ENCODE measurements at regions not wholly inside any gene's neighbourhood (a gene's known extent, or its start where the extent isn't known, plus 50 kb on each side); places are given as distances from the start of the nearest gene placed in this dataset.

- H3K36me3 ChIP-seq (ENCODE audit: insufficient read depth, low read length), result no peaks in the 10 kb centered on the region
- no peaks in the 10 kb centered on the region for H3K9me3 ChIP-seq (ENCODE audit: insufficient read depth, low read length, severe bottlenecking)
- no peaks in the 10 kb centered on the region for H3K79me2 ChIP-seq (ENCODE audit: insufficient read depth, low read length)
- H4K20me1 ChIP-seq (ENCODE audit: insufficient read depth, low read length), result no peaks in the 10 kb centered on the region
- no peak for ATAC-seq (ENCODE audit: insufficient read depth, low read depth)
- H3K4me2 ChIP-seq (ENCODE audit: insufficient read depth, low read length), result no peak overlapping the region
- H3K4me3 ChIP-seq (ENCODE audit: low read depth in 1 of 2, low read length in 2 of 2), result no peak overlapping the region
- no peak overlapping the region for H3K27ac ChIP-seq (ENCODE audit: low read length)
- H3K27me3 ChIP-seq (ENCODE audit: insufficient read depth, low read length, poor library complexity), result no peaks in the 10 kb centered on the region
- no peaks in the 10 kb centered on the region for H3K4me1 ChIP-seq (ENCODE audit: insufficient read depth, low read length)
- H3K9ac ChIP-seq (ENCODE audit: low read depth, low read length), result no peak overlapping the region
- TF ChIP-seq EZH2 (IDR thresholded peaks at IDR 0.05; ENCODE audit: borderline replicate concordance, low read depth, low read length, severe bottlenecking) (no peak), CTCF (IDR thresholded peaks at IDR 0.05; ENCODE audit: borderline replicate concordance, extremely low read depth, low read length, poor library complexity, severe bottlenecking) (no peak)
- no peak for DNase-seq
- H2AFZ ChIP-seq (ENCODE audit: low read depth, low read length), result no peak overlapping the region
Observed at GRCh38 chr5:32852535-32852934, 141.4 kb downstream of the NPR3 start.

GRCh38 chr5:32852976-32853375 lies 141.9 kb downstream of the NPR3 start:
- H3K9me3 ChIP-seq (ENCODE audit: insufficient read depth, low read length, severe bottlenecking), result no peaks in the 10 kb centered on the region
- no peaks in the 10 kb centered on the region for H3K4me1 ChIP-seq (ENCODE audit: insufficient read depth, low read length)
- no peaks in the 10 kb centered on the region for H4K20me1 ChIP-seq (ENCODE audit: insufficient read depth, low read length)
- H3K36me3 ChIP-seq (ENCODE audit: insufficient read depth, low read length), result no peaks in the 10 kb centered on the region
- no peak overlapping the region for H3K4me3 ChIP-seq (ENCODE audit: low read depth in 1 of 2, low read length in 2 of 2)
- H2AFZ ChIP-seq (ENCODE audit: low read depth, low read length), result no peak overlapping the region
- H3K27me3 ChIP-seq (ENCODE audit: insufficient read depth, low read length, poor library complexity), result no peaks in the 10 kb centered on the region
- TF ChIP-seq CTCF (IDR thresholded peaks at IDR 0.05; ENCODE audit: borderline replicate concordance, extremely low read depth, low read length, poor library complexity, severe bottlenecking) (no peak), EZH2 (IDR thresholded peaks at IDR 0.05; ENCODE audit: borderline replicate concordance, low read depth, low read length, severe bottlenecking) (no peak)
- H3K9ac ChIP-seq (ENCODE audit: low read depth, low read length), result no peak overlapping the region
- no peaks in the 10 kb centered on the region for H3K79me2 ChIP-seq (ENCODE audit: insufficient read depth, low read length)
- no peak for DNase-seq
- no peak for ATAC-seq (ENCODE audit: insufficient read depth, low read depth)
- H3K27ac ChIP-seq (ENCODE audit: low read length), result no peak overlapping the region
- no peak overlapping the region for H3K4me2 ChIP-seq (ENCODE audit: insufficient read depth, low read length)

GRCh38 chr5:32854473-32854872 lies 143.4 kb downstream of the NPR3 start:
- Histone ChIP-seq H3K4me2 (ENCODE audit: insufficient read depth, low read length) (no peak overlapping the region), H3K27me3 (ENCODE audit: insufficient read depth, low read length, poor library complexity) (no peaks in the 10 kb centered on the region), H3K4me3 (ENCODE audit: low read depth in 1 of 2, low read length in 2 of 2) (no peak overlapping the region), H3K9me3 (ENCODE audit: insufficient read depth, low read length, severe bottlenecking) (no peaks in the 10 kb centered on the region), H2AFZ (ENCODE audit: low read depth, low read length) (no peak overlapping the region), H3K27ac (ENCODE audit: low read length) (no peak overlapping the region), H3K79me2 (ENCODE audit: insufficient read depth, low read length) (no peaks in the 10 kb centered on the region), H3K4me1 (ENCODE audit: insufficient read depth, low read length) (no peaks in the 10 kb centered on the region), H4K20me1 (ENCODE audit: insufficient read depth, low read length) (no peaks in the 10 kb centered on the region), H3K36me3 (ENCODE audit: insufficient read depth, low read length) (no peaks in the 10 kb centered on the region), H3K9ac (ENCODE audit: low read depth, low read length) (no peak overlapping the region)
- TF ChIP-seq EZH2 (IDR thresholded peaks at IDR 0.05; ENCODE audit: borderline replicate concordance, low read depth, low read length, severe bottlenecking) (no peak), CTCF (IDR thresholded peaks at IDR 0.05; ENCODE audit: borderline replicate concordance, extremely low read depth, low read length, poor library complexity, severe bottlenecking) (no peak)
- no peak for ATAC-seq (ENCODE audit: insufficient read depth, low read depth)
- no peak for DNase-seq

- ATAC-seq (ENCODE audit: insufficient read depth, low read depth), result no peak
- H3K9ac ChIP-seq (ENCODE audit: low read depth, low read length), result no peak overlapping the region
Observed at GRCh38 chr5:32859211-32859641, 148.1 kb downstream of the NPR3 start.

More at GRCh38 chr5:32859211-32859641, 148.1 kb downstream of the NPR3 start:
- no peak overlapping the region for H2AFZ ChIP-seq (ENCODE audit: low read depth, low read length)
- no peak for TF ChIP-seq EZH2 (IDR thresholded peaks at IDR 0.05; ENCODE audit: borderline replicate concordance, low read depth, low read length, severe bottlenecking)
- no peak for TF ChIP-seq CTCF (IDR thresholded peaks at IDR 0.05; ENCODE audit: borderline replicate concordance, extremely low read depth, low read length, poor library complexity, severe bottlenecking)
- H3K27me3 ChIP-seq (ENCODE audit: insufficient read depth, low read length, poor library complexity), result no peaks in the 10 kb centered on the region
- H3K36me3 ChIP-seq (ENCODE audit: insufficient read depth, low read length), result no peaks in the 10 kb centered on the region
- H3K4me1 ChIP-seq (ENCODE audit: insufficient read depth, low read length), result no peaks in the 10 kb centered on the region
- no peaks in the 10 kb centered on the region for H3K9me3 ChIP-seq (ENCODE audit: insufficient read depth, low read length, severe bottlenecking)
- no peaks in the 10 kb centered on the region for H3K79me2 ChIP-seq (ENCODE audit: insufficient read depth, low read length)
- H4K20me1 ChIP-seq (ENCODE audit: insufficient read depth, low read length), result no peaks in the 10 kb centered on the region
- no peak for DNase-seq
- H3K27ac ChIP-seq (ENCODE audit: low read length), result no peak overlapping the region
- H3K4me3 ChIP-seq (ENCODE audit: low read depth in 1 of 2, low read length in 2 of 2), result no peak overlapping the region
- no peak overlapping the region for H3K4me2 ChIP-seq (ENCODE audit: insufficient read depth, low read length)
